ENCODE measurements at regions not wholly inside any gene's neighbourhood (a gene's known extent, or its start where the extent isn't known, plus 50 kb on each side); places are given as distances from the start of the nearest gene placed in this dataset.

DNA sequence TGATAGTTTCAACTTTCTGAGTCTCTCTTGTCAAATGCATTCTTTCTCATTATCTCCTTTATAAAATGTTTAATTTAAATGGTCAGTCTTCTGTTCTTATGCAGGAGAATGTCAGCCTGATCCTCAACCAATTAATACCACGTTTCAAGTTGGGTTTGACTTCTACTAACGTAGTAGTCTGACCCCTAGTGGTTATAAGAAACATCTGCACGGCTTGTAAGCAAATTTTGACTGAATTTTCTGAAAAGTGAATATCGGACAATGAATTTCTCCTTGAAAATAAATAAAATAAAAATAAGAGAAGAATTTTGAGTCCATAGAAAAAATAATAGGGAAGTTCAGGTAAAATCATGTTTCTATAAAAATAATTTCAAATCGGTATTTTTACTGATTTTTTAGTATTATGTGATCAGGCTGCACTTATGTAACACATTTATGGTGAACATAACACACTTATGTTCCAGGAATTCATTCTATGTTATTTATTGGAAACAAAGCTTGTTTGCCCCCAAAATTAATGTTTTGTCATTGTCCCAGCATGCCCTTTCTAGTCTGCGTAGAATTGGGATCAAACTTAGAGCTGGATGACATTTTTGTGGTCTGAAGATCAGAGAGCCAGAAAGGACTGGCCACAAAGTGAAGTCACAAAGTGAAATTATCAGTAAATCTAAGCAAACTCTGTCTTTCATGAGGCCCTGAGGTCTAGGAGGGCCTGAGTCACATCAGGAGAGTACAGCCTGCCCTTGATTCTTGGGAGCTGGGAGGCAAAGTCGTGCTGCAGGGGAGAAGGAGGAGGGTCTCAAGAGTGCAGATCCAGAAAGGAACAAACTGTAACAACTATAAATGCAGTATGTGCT, 101.2 kb upstream of the STXBP6 start:
- peak; percentile 88 for DNase-seq (ENCODE audit: low read depth)

DNA sequence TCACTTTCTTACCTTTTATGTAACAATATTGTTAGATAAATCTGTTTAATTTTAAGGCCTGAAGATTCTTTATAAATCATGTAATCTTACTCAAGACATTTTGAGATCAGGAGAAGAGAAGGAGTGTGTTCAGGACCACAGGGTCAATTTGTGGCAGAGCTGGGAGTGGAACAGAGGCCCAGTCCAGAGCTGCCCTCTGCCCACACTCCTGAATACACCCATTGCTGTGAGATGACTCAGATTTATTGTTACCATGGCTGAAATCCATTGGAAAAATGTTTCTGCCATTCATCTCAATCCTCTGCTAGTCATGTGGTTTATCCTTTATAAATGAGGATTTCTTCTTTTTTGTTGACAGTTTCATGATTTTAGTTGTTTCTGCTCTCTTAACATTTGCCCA, 100.5 kb upstream of the STXBP6 start:
- peak; percentile 62 for DNase-seq (ENCODE audit: low read depth)

DNA sequence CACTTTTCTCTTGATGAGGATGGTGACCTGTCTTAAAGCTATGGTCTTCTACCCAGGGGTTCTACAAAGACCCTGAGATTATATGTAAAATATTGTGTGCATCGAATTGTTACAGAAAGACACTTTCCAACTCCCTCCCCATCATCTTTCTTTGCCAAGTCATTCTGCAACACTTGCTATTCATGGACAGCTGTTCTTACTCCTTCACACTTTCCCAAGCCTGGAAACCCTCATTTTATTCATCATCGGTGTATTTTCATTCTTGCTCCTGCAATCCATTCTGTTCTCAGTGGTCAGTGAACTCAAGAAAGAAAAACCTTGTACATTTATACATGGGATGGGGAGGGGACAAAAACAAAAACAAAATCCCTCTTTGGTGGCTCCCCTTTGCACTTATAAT, 90.5 kb upstream of the STXBP6 start:
- no peak for DNase-seq (ENCODE audit: low read depth)

GRCh38 chr14:25136811-25137210, 86.9 kb upstream of the STXBP6 start:
- DNase-seq (ENCODE audit: low read depth), result no peak

DNA sequence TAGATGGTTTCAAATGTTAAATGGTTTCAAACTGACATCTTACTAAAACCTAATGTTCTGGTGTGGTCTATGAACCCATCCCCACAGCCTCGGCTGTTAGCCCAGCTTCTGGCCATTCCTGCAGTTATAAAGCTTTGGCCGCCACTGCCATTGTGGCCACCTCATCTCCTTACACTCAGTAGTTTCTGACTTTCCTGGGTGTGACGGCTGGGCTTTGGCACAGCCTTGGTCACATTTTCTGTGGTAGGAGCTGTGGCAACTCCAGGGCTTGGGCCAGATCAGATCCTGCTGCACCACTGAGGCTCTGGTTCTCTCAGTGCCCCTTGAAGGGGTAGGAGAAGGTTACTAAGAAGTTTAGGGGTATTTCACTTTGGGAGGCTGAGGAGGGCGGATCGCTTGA, 84.2 kb upstream of the STXBP6 start:
- no peak for DNase-seq (ENCODE audit: low read depth)

- peak; percentile 70 for DNase-seq (ENCODE audit: low read depth)
These were observed 82.9 kb upstream of the STXBP6 start for GRCh38 chr14:25132732-25133422.

GRCh38 chr14:25132094-25132493, 82.1 kb upstream of the STXBP6 start:
- DNase-seq (ENCODE audit: low read depth), result no peak

DNA sequence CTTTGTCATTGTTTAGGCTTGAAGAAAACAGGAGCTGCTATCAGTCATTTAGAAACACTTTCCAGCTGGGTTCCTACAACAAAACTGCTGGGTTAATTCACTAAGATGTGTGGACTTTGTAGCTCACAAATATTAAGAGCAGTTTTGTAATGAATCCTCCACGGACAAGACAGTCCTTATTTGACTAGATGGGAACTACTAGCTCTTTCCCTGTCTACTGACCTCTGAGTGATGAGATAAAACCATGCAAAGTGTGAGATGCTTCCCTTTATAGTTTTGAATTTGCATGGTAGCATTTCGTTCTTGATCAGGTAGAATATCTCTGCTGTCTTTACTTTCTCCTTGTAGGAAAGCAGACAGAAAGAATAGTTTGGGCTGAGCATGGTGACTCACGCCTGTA, 72.9 kb upstream of the STXBP6 start:
- DNase-seq (ENCODE audit: low read depth), result no peak

DNA sequence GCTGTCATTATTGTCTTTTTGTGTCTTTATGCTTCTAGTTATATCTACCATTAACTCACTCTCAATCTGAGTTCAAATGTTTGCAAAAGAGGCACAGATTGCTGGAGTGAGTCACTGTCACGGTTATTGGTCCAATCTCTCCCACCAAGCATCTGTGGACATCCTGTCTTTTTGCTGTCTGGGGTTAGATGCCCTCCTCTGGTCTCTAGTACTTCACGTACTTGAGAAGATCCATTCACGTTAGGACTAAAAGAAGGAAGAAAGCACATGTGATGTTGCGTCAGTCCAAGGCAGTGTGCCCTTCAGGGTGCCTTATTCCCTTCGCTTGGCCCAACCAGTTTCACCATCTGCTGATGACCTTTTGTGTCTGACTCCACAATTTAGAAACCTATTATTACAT, 72.3 kb upstream of the STXBP6 start:
- peak; percentile 88 for DNase-seq (ENCODE audit: low read depth)

DNA sequence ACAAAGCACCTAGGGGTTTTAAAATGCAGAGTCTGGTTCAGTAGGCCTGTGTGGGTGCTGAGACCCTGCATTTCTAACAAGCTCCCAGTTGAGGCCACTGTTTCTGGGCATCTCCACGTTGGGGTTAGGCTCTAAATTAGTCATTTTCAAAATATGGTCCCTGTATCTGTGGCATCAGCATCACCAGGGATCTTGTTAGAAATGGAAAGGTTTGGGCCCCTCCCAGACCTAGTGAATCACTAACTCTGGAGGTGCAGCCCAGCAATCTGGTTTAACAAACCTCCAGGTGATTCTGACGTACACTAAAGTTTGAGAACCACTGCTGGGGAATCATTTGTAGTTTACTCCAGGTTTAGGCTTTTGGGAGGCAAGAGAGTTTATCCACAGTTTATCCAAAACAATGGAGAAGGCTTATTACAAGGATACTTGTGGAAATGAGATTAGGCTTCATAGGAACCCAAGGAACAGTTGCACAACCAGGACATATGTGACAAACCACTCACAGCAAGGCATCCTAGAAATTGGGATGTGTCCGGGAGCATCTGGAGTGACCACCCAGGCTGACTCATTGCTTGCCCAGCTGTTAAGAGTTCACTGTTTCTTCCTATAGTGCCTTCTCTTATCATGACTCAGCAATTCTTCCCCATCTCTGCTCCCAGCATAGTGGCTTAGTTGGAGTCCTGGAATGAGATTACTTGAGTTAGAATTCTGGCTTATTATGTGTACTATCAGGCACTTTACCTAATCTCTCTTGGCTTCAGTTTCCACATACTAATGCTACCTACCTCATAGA, 71.6 kb upstream of the STXBP6 start:
- DNase-seq (ENCODE audit: low read depth), result peak; percentile 96

- peak; percentile 38 for DNase-seq (ENCODE audit: low read depth)
These were observed 70.3 kb upstream of the STXBP6 start for GRCh38 chr14:25120261-25120660.

DNA sequence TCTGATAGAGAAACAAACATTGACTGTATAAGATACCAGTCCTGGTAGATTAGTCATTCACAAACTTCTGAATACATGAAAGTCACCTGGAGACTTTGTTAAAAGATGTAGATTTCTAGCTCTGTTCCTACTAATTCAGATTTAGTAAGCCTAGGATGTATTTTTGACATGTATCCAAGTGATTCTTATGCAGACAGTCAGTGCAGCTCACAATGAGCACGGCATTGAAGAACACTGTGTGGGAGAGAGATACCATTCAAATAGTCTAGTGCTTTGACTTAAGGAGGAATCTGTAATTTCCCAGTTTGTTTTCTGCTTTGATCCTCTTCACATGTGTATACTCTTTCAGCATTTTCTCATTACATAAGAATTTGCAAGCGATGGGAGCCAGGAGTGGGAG, 68.7 kb upstream of the STXBP6 start:
- DNase-seq (ENCODE audit: low read depth), result no peak

GRCh38 chr14:25117342-25117741, 67.4 kb upstream of the STXBP6 start:
- no peak for DNase-seq (ENCODE audit: low read depth)

GRCh38 chr14:25116607-25117006, 66.7 kb upstream of the STXBP6 start:
- no peak for DNase-seq (ENCODE audit: low read depth)

DNA sequence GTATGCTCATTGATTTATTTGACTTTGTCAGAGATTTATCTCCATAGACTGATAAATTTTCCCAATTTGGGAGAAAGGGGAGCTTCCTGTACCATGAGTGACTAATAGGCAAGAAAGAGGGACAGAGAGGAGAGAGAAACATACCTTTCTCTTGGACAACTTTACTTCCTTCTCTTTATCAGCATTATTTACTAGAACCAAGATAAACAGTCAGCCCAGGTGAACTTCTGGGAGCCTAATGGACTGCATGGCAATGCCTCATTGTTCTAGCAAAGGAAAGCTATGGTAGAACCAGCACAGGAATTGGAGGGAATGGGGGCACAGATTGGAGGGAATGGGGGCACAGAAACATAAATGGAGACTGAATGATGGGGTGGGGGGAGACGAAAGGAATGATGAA, 63.4 kb upstream of the STXBP6 start:
- no peak for DNase-seq (ENCODE audit: low read depth)

DNA sequence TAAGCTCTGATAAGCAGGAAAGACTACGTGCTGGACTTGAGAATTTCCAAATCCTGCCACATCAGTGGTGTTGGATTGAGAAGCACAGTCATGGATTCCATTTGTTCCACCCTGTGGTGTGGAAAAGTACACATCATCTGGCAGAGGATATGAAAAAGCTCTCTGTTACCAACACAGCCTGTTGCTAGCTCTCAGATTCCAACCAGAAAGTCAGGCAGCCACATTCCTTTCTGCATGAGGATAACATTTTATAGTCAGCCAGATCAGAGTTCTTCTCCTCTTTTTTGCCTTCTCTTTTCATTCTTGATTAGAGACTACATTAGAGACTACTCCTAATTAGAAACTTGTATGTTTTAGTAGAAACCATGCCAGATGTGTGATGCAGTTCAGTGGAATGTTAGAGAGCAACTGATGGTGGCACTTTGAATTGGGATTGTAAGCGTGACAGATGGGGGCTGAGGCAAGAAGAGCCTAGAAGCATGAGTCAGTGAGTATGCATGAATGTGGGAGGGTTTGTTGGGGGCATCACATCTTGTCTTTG, 61.2 kb upstream of the STXBP6 start:
- peak; percentile 96 for DNase-seq (ENCODE audit: low read depth)

- DNase-seq (ENCODE audit: low read depth), result peak; percentile 21
These were observed 60.2 kb upstream of the STXBP6 start for GRCh38 chr14:25110106-25110505.

DNA sequence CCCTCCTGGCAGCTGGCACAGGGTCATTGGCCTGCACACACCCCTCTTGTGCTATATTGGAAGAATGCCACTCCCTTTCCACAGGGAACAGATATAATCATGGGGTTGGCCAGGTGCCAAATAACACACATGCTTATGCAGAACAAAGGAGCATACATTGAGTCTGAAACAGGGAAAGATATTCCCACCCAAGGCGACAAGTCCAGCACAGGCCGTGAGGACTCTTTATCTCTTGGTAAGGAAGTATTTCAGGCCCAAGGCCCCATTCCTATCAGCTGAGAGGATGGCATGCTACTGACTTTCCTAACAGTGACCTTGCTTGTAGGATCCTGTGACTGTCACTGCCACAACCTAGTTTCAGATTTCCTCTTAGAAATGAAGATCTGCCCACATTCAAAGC, 59.0 kb upstream of the STXBP6 start:
- peak; percentile 54 for DNase-seq (ENCODE audit: low read depth)

GRCh38 chr14:25108291-25108690, 58.3 kb upstream of the STXBP6 start:
- no peak for DNase-seq (ENCODE audit: low read depth)

GRCh38 chr14:25103820-25104219, 53.9 kb upstream of the STXBP6 start:
- no peak for DNase-seq (ENCODE audit: low read depth)

- no peak for DNase-seq (ENCODE audit: low read depth)
These were observed 53.3 kb upstream of the STXBP6 start for GRCh38 chr14:25103271-25103670.

GRCh38 chr14:25102788-25103187, 52.8 kb upstream of the STXBP6 start:
- DNase-seq (ENCODE audit: low read depth), result no peak

All from RPMI7951 (cell line).